WTC11 (cell line): ENCODE measurements at regions not wholly inside any gene's neighbourhood (a gene's known extent, or its start where the extent isn't known, plus 50 kb on each side); places are given as distances from the start of the nearest gene placed in this dataset.

Experiments used
- ATF3 ChIP-seq: sonication (generic); formaldehyde crosslinking; conservative IDR thresholded peaks from 2 replicates; pipeline ENCODE4 v1.8.1; 2022; ENCODE audit warnings: mild to moderate bottlenecking, missing genetic modification reagents
- CTCF ChIP-seq: fragments of 200-600 bp; IDR thresholded peaks from 2 replicates; pipeline ENCODE4 v1.8.0; 2022; ENCODE audit warnings: antibody characterized with exemption
- ESRRA ChIP-seq: sonication (generic); formaldehyde crosslinking; IDR thresholded peaks from 2 replicates; pipeline ENCODE4 v1.8.1; 2022; ENCODE audit warnings: mild to moderate bottlenecking, missing genetic modification reagents, borderline replicate concordance
- MXD4 ChIP-seq: fragments of 250-450 bp; sonication (Bioruptor Pico); IDR thresholded peaks from 2 replicates; pipeline ENCODE4 v1.8.0; 2021; ENCODE audit warnings: mild to moderate bottlenecking, moderate library complexity, borderline replicate concordance
- SMAD4 ChIP-seq: sonication (generic); formaldehyde crosslinking; IDR thresholded peaks from 2 replicates; pipeline ENCODE4 v1.8.0; 2022; ENCODE audit warnings: mild to moderate bottlenecking, missing genetic modification reagents
- USF2 ChIP-seq: sonication (generic); formaldehyde crosslinking; IDR thresholded peaks from 2 replicates; pipeline ENCODE4 v1.8.1; 2023; ENCODE audit warnings: mild to moderate bottlenecking, missing genetic modification reagents, moderate library complexity
- ZBTB43 ChIP-seq: sonication (generic); formaldehyde crosslinking; IDR thresholded peaks from 2 replicates; pipeline ENCODE4 v1.8.1; 2023; ENCODE audit warnings: mild to moderate bottlenecking, missing genetic modification reagents
- ZNF138 ChIP-seq: sonication (generic); formaldehyde crosslinking; conservative IDR thresholded peaks from 2 replicates; pipeline ENCODE4 v1.8.1; 2022; ENCODE audit warnings: mild to moderate bottlenecking, moderate library complexity, missing genetic modification reagents

- no peak for TF ChIP-seq USF2 (CRISPR knock-in tag)
- no peak for TF ChIP-seq CTCF
- no peak for TF ChIP-seq ZBTB43 (CRISPR knock-in tag)
- TF ChIP-seq SMAD4, result no peak
- TF ChIP-seq MXD4 (CRISPR knock-in tag), result no peak
- TF ChIP-seq ESRRA (CRISPR knock-in tag), result no peak
- TF ChIP-seq ATF3, result no peak
- no peak for TF ChIP-seq ZNF138 (CRISPR knock-in tag)
Measured at GRCh38 chr5:27406020-27406419, 367.6 kb upstream of the CDH9 start.
